ENCODE measurements at regions not wholly inside any gene's neighbourhood (a gene's known extent, or its start where the extent isn't known, plus 50 kb on each side); places are given as distances from the start of the nearest gene placed in this dataset.
A peak's percentile ranks its signal among the peaks of the same experiment; 100 is the strongest.

DNA sequence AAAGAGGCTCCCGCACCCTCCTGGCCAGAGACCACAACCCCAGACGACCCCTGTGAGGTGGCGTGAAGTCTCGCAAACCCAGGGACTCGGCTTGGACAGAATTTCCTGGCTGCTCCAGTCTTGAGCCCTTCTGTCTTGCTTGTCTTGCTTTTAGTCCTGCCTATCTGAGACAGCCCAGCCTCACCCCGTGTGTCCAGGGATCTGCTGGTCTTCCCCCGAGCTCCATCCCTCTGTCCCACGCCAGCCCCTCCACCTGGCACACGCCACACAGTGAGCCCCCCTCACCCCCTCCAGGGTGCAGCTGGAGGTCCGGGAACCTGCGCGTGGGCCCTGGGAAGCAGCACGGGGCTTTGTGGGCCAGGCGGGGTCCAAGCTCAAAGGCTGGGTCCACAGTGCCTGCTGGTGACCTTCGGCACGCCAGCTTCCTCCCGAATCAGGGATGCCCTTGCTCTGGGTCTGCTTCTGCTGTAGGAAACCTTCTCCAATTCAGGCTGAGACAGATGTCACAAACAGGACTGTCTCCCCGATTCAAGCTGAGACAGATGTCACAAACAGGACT lies 97.1 kb downstream of the SIK1 start:
- no peak for DNase-seq
- H3K9me3 Mint-ChIP-seq = no peaks in the 10 kb centered on the region
- TF ChIP-seq, protein P1, sequence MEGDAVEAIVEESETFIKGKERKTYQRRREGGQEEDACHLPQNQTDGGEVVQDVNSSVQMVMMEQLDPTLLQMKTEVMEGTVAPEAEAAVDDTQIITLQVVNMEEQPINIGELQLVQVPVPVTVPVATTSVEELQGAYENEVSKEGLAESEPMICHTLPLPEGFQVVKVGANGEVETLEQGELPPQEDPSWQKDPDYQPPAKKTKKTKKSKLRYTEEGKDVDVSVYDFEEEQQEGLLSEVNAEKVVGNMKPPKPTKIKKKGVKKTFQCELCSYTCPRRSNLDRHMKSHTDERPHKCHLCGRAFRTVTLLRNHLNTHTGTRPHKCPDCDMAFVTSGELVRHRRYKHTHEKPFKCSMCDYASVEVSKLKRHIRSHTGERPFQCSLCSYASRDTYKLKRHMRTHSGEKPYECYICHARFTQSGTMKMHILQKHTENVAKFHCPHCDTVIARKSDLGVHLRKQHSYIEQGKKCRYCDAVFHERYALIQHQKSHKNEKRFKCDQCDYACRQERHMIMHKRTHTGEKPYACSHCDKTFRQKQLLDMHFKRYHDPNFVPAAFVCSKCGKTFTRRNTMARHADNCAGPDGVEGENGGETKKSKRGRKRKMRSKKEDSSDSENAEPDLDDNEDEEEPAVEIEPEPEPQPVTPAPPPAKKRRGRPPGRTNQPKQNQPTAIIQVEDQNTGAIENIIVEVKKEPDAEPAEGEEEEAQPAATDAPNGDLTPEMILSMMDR (conservative IDR thresholded peaks at IDR 0.05) = no peak
- H3K9ac ChIP-seq (ENCODE audit: extremely low read depth, low read length, poor library complexity, severe bottlenecking) = no peak overlapping the region
- H3K4me1 Mint-ChIP-seq = peaks cover 19% of the 10 kb centered on the region
- no peaks in the 10 kb centered on the region for H3K27me3 Mint-ChIP-seq (ENCODE audit: insufficient read depth)
- no peaks in the 10 kb centered on the region for H3K9me3 ChIP-seq (ENCODE audit: control insufficient read depth, low read length)
- no peaks in the 10 kb centered on the region for H3K27me3 ChIP-seq (ENCODE audit: control insufficient read depth, insufficient read depth, low read length, poor library complexity, severe bottlenecking)
- H3K4me3 Mint-ChIP-seq = no peak overlapping the region
- H3K4me3 ChIP-seq (ENCODE audit: low read length) = no peak overlapping the region
- H3K27ac ChIP-seq (ENCODE audit: low read depth, low read length) = peak overlapping the region; percentile 53
- 89 to 93% methylated on average over 13 to 18 of the region's 18 CpGs for WGBS, 2 experiments (ENCODE audit: insufficient coverage in 1 of 2, insufficient read length in 1 of 2)
- peaks cover 12% of the 10 kb centered on the region for H3K4me1 ChIP-seq (ENCODE audit: control insufficient read depth, insufficient read depth, low read length)
- no peaks in the 10 kb centered on the region for H3K36me3 Mint-ChIP-seq (ENCODE audit: low read depth)
- H3K27ac Mint-ChIP-seq = no peak overlapping the region
- no peaks in the 10 kb centered on the region for H3K36me3 ChIP-seq (ENCODE audit: control insufficient read depth, insufficient read depth, low read length)

DNA sequence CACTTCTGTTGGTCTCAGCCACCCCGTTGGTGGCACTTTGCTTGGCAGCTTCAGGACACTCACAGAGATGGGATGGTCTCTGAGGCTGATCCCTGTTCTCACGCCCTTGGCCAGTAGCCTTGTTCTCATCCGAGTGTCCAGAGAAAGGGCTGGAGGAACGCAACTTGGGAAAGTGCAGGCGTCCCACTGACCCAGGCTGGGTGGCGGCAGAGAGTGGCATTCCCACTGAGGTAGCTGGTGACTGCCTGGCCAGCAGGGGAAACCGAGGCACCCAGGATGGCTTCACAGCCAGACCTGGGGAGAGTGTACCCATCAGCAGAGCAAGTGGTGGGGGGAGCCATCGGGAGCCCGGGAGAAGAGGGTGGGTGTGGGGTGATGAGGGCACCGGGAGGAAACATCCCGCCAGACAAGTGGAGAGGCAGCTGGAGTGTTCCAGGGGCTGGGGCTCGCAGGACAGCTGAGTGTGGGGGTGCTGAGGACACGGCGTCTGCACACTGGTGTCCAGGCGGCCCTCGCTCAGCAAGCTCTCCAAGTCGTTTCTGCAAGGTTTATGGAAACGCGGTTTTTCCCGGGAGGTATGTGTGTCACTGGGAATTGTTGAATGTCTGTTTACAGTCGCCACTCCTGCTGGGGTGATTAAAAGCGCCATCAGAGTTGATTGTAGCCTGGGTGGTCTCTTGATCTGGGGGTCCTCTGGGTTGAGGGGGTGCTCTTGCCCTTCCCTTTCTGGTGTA lies 97.8 kb downstream of the SIK1 start:
- Histone ChIP-seq H3K9ac (ENCODE audit: extremely low read depth, low read length, poor library complexity, severe bottlenecking) (no peak overlapping the region), H3K36me3 (ENCODE audit: control insufficient read depth, insufficient read depth, low read length) (no peaks in the 10 kb centered on the region), H3K9me3 (ENCODE audit: control insufficient read depth, low read length) (no peaks in the 10 kb centered on the region), H3K4me1 (ENCODE audit: control insufficient read depth, insufficient read depth, low read length) (peaks cover 12% of the 10 kb centered on the region), H3K27ac (ENCODE audit: low read depth, low read length) (peak overlapping the region; percentile 53), H3K27me3 (ENCODE audit: control insufficient read depth, insufficient read depth, low read length, poor library complexity, severe bottlenecking) (no peaks in the 10 kb centered on the region), H3K4me3 (ENCODE audit: low read length) (no peak overlapping the region)
- H3K27ac Mint-ChIP-seq = no peak overlapping the region
- no peak overlapping the region for H3K4me3 Mint-ChIP-seq
- no peak for DNase-seq
- H3K36me3 Mint-ChIP-seq (ENCODE audit: low read depth) = no peaks in the 10 kb centered on the region
- TF ChIP-seq, protein P1 (conservative IDR thresholded peaks at IDR 0.05) = no peak
- 90 to 91% methylated on average over 17 to 22 of the region's 22 CpGs for WGBS, 2 experiments (ENCODE audit: insufficient coverage in 1 of 2, insufficient read length in 1 of 2)
- H3K4me1 Mint-ChIP-seq = peaks cover 17% of the 10 kb centered on the region
- no peaks in the 10 kb centered on the region for H3K27me3 Mint-ChIP-seq (ENCODE audit: insufficient read depth)
- no peaks in the 10 kb centered on the region for H3K9me3 Mint-ChIP-seq

DNA sequence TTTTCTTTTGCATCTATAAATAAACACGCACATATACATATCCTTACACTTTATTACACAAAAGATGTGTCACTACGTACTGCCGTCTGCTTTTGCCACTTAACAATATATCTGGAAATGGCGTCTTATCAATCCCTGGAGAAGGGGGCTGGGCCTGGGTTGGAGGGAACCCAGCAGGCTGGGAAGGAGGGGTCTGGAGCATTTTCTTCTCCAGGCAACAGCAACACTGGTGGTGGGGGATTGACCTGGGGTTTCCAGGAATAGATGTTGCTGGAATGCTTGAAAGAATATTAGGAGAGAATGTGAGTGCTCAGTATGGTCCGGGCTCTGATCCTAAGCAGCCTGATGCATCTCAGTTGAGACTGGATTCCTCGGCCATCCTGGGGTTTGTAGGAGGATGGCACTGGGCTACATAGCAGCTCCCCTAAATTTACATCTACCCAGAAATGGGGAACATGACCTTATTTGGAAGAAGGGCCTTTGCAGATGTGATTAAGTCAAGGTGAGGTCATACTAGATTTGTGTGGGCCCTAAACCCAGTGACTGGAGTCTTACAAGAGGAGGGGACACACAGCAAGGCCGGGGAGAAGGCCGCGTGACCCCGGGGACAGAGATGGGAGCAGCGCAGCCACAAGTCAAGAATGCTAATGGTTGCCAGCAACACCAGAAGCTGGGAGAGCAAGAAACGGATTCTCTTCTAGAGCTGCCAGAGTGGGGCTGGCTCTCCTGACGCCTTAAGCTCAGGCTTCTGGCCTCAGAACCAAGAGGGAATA lies 98.6 kb downstream of the SIK1 start:
- H3K27me3 ChIP-seq (ENCODE audit: control insufficient read depth, insufficient read depth, low read length, poor library complexity, severe bottlenecking) = no peaks in the 10 kb centered on the region
- DNase-seq = no peak
- no peaks in the 10 kb centered on the region for H3K36me3 ChIP-seq (ENCODE audit: control insufficient read depth, insufficient read depth, low read length)
- H3K9ac ChIP-seq (ENCODE audit: extremely low read depth, low read length, poor library complexity, severe bottlenecking) = no peak overlapping the region
- H3K36me3 Mint-ChIP-seq (ENCODE audit: low read depth) = no peaks in the 10 kb centered on the region
- H3K4me3 ChIP-seq (ENCODE audit: low read length) = no peak overlapping the region
- no peaks in the 10 kb centered on the region for H3K9me3 Mint-ChIP-seq
- no peak overlapping the region for H3K4me3 Mint-ChIP-seq
- H3K4me1 ChIP-seq (ENCODE audit: control insufficient read depth, insufficient read depth, low read length) = peaks cover 5% of the 10 kb centered on the region
- H3K4me1 Mint-ChIP-seq = peaks cover 9% of the 10 kb centered on the region
- H3K27ac ChIP-seq (ENCODE audit: low read depth, low read length) = peak overlapping the region; percentile 38
- H3K27ac Mint-ChIP-seq = no peak overlapping the region
- TF ChIP-seq, protein P1 (conservative IDR thresholded peaks at IDR 0.05) = no peak
- no peaks in the 10 kb centered on the region for H3K9me3 ChIP-seq (ENCODE audit: control insufficient read depth, low read length)
- 90 to 93% methylated on average over 11 to 13 of the region's 13 CpGs for WGBS, 2 experiments (ENCODE audit: insufficient coverage in 1 of 2, insufficient read length in 1 of 2)
- H3K27me3 Mint-ChIP-seq (ENCODE audit: insufficient read depth) = no peaks in the 10 kb centered on the region
